HEK293 (cell line): ENCODE measurements at regions not wholly inside any gene's neighbourhood (a gene's known extent, or its start where the extent isn't known, plus 50 kb on each side); places are given as distances from the start of the nearest gene placed in this dataset.

Source experiments
- CTCF ChIA-PET: fragments of 350-600 bp; formaldehyde crosslinking; extraction: SDS; loops from one replicate; lab custom pipeline; 2021; ENCODE audit warnings: antibody characterized with exemption; lab: Yijun Ruan, JAX
- POLR2A ChIA-PET: fragments of 300-600 bp; formaldehyde crosslinking; extraction: SDS; loops from one replicate; lab custom pipeline; 2020; ENCODE audit warnings: antibody characterized with exemption, inconsistent platforms; lab: Yijun Ruan, JAX
- H3K27ac ChIP-seq: fragments of 200-500 bp; sonication (Bioruptor generic); 2 replicates; pipeline ENCODE4 v1.5.1; 2014; ENCODE audit warnings: low read depth, low read length, control low read depth, inconsistent platforms; ENCODE audit errors: extremely low read depth
- H3K36me3 ChIP-seq, 2 experiments: fragments of 200-500 bp in 1 of 2; sonication (Bioruptor generic) in 1 of 2; 1 replicate in 1 of 2; 2 replicates in 1 of 2; pipeline ENCODE4 v1.5.1; 2014 to 2017; ENCODE audit warnings: inconsistent platforms in 2 of 2, low read length in 2 of 2; ENCODE audit not compliant: control insufficient read depth in 2 of 2, insufficient read depth in 1 of 2
- H3K4me1 ChIP-seq: fragments of 200-500 bp; sonication (Bioruptor generic); 2 replicates; pipeline ENCODE4 v1.5.1; 2014; ENCODE audit warnings: mild to moderate bottlenecking, low read length, inconsistent platforms; ENCODE audit not compliant: control insufficient read depth, insufficient read depth
- H3K4me3 ChIP-seq: 2 replicates; pipeline ENCODE4 v1.5.1; 2011; ENCODE audit warnings: low read depth, mild to moderate bottlenecking, control low read depth, low read length, moderate library complexity
- H3K9me3 ChIP-seq: fragments of 200-500 bp; sonication (Bioruptor generic); 2 replicates; pipeline ENCODE4 v1.5.1; 2014; ENCODE audit warnings: low read depth, low read length, inconsistent platforms; ENCODE audit not compliant: control insufficient read depth, insufficient read depth
- BCL11B ChIP-seq: fragments of 450-650 bp; formaldehyde crosslinking; IDR thresholded peaks from 2 replicates; pipeline ENCODE4 v1.5.1; 2016; ENCODE audit warnings: low read depth, missing biosample characterization, missing genetic modification characterization
- GLIS2 ChIP-seq: fragments of 450-650 bp; formaldehyde crosslinking; IDR thresholded peaks from 2 replicates; pipeline ENCODE4 v1.5.1; 2016; ENCODE audit warnings: missing biosample characterization, missing genetic modification characterization
- KLF17 ChIP-seq: fragments of 450-650 bp; formaldehyde crosslinking; IDR thresholded peaks from 2 replicates; pipeline ENCODE4 v1.5.1; 2016; ENCODE audit warnings: missing biosample characterization, missing genetic modification characterization
- MEIS1 ChIP-seq: sonication (generic); formaldehyde crosslinking; IDR thresholded peaks from 2 replicates; pipeline ENCODE4 v1.8.1; 2022; ENCODE audit warnings: missing genetic modification reagents, mild to moderate bottlenecking, borderline replicate concordance
- PRDM1 ChIP-seq: fragments of 450-650 bp; formaldehyde crosslinking; IDR thresholded peaks from 2 replicates; pipeline ENCODE4; 2016; ENCODE audit warnings: missing biosample characterization, missing genetic modification characterization
- PRDM4 ChIP-seq: fragments of 450-650 bp; formaldehyde crosslinking; IDR thresholded peaks from 2 replicates; pipeline ENCODE4 v1.5.1; 2017; ENCODE audit warnings: missing biosample characterization, missing genetic modification characterization
- RBAK ChIP-seq: fragments of 450-650 bp; formaldehyde crosslinking; IDR thresholded peaks from 2 replicates; pipeline ENCODE4 v1.5.1; 2016; ENCODE audit warnings: missing biosample characterization, missing genetic modification characterization
- SCRT1 ChIP-seq: fragments of 450-650 bp; formaldehyde crosslinking; IDR thresholded peaks from 2 replicates; pipeline ENCODE4 v1.5.1; 2016; ENCODE audit warnings: missing biosample characterization, missing genetic modification characterization, borderline replicate concordance
- SP7 ChIP-seq: fragments of 450-650 bp; formaldehyde crosslinking; IDR thresholded peaks from 2 replicates; pipeline ENCODE4 v1.5.1; 2016; ENCODE audit warnings: missing biosample characterization, missing genetic modification characterization
- WT1 ChIP-seq: fragments of 450-650 bp; formaldehyde crosslinking; IDR thresholded peaks from 2 replicates; pipeline ENCODE4 v1.5.1; 2016; ENCODE audit warnings: missing biosample characterization, missing genetic modification characterization
- ZBTB7A ChIP-seq: fragments of 450-650 bp; formaldehyde crosslinking; IDR thresholded peaks from 2 replicates; pipeline ENCODE4 v1.5.1; 2016; ENCODE audit warnings: low read depth, missing biosample characterization, missing genetic modification characterization
- ZFHX2 ChIP-seq: fragments of 450-650 bp; formaldehyde crosslinking; conservative IDR thresholded peaks from 2 replicates; pipeline ENCODE4 v1.5.1; 2016; ENCODE audit warnings: missing biosample characterization, missing genetic modification characterization
- ZNF138 ChIP-seq: fragments of 450-650 bp; formaldehyde crosslinking; IDR thresholded peaks from 2 replicates; pipeline ENCODE4 v1.5.1; 2016; ENCODE audit warnings: missing biosample characterization, missing genetic modification characterization, borderline replicate concordance
- ZNF155 ChIP-seq: fragments of 450-650 bp; formaldehyde crosslinking; IDR thresholded peaks from 2 replicates; pipeline ENCODE4 v1.5.1; 2016; ENCODE audit warnings: missing biosample characterization, missing genetic modification characterization
- ZNF274 ChIP-seq, 2 experiments: fragments of 200-500 bp in 1 of 2; fragments of 450-650 bp in 1 of 2; sonication (Bioruptor generic) in 1 of 2; formaldehyde crosslinking in 1 of 2; IDR thresholded peaks; 2 replicates each; pipeline versions ENCODE4 v1.5.1 to v1.6.1; 2014 to 2016; ENCODE audit warnings: borderline replicate concordance in 1 of 2, inconsistent platforms in 1 of 2, low read length in 1 of 2, missing biosample characterization in 1 of 2, missing genetic modification characterization in 1 of 2
- ZNF341 ChIP-seq: fragments of 450-650 bp; formaldehyde crosslinking; IDR thresholded peaks from 2 replicates; pipeline ENCODE4; 2016; ENCODE audit warnings: low read depth, missing biosample characterization, missing genetic modification characterization
- ZNF473 ChIP-seq: fragments of 450-650 bp; formaldehyde crosslinking; IDR thresholded peaks from 2 replicates; pipeline ENCODE4 v1.5.1; 2017; ENCODE audit warnings: missing biosample characterization, missing genetic modification characterization
- ZNF561 ChIP-seq: fragments of 450-650 bp; IDR thresholded peaks from 2 replicates; pipeline ENCODE4 v1.5.1; 2018; ENCODE audit warnings: missing biosample characterization, missing genetic modification characterization, borderline replicate concordance
- ZNF610 ChIP-seq: fragments of 450-650 bp; formaldehyde crosslinking; IDR thresholded peaks from 2 replicates; pipeline ENCODE4 v1.5.1; 2016; ENCODE audit warnings: missing biosample characterization, missing genetic modification characterization, borderline replicate concordance
- ZNF654 ChIP-seq: fragments of 450-650 bp; formaldehyde crosslinking; IDR thresholded peaks from 2 replicates; pipeline ENCODE4 v1.5.1; 2016; ENCODE audit warnings: low read depth, missing biosample characterization, missing genetic modification characterization
- ZNF677 ChIP-seq: fragments of 450-650 bp; IDR thresholded peaks from 2 replicates; pipeline ENCODE4 v1.5.0; 2018; ENCODE audit warnings: missing biosample characterization, mild to moderate bottlenecking, missing genetic modification characterization, moderate library complexity
- ZNF704 ChIP-seq: fragments of 450-650 bp; formaldehyde crosslinking; IDR thresholded peaks from 2 replicates; pipeline ENCODE4 v1.5.1; 2016; ENCODE audit warnings: missing biosample characterization, missing genetic modification characterization
- ZNF707 ChIP-seq: fragments of 450-650 bp; formaldehyde crosslinking; IDR thresholded peaks from 2 replicates; pipeline ENCODE4 v1.5.1; 2016; ENCODE audit warnings: missing biosample characterization, missing genetic modification characterization
- ZNF792 ChIP-seq: fragments of 450-650 bp; formaldehyde crosslinking; IDR thresholded peaks from 2 replicates; pipeline ENCODE4 v1.5.1; 2016; ENCODE audit warnings: missing biosample characterization, missing genetic modification characterization

- TF ChIP-seq ZNF677 (tag by site-specific recombination) (no peak), PRDM4 (tag by site-specific recombination) (no peak), ZNF138 (no peak), ZNF274 (IDR thresholded peaks at IDR 0.05; ENCODE audit: low read length) (no peak), ZNF274 (tag by site-specific recombination; IDR thresholded peaks at IDR 0.05; ENCODE audit: borderline replicate concordance) (no peak), BCL11B (no peak), WT1 (tag by site-specific recombination) (no peak), GLIS2 (tag by site-specific recombination) (no peak), ZNF704 (tag by site-specific recombination) (no peak)
Observed at GRCh38 chr9:96116275-96117064, 185.5 kb downstream of the HSD17B3 start (continued).

- CTCF ChIA-PET = interaction anchor here (2.0 kb wide), 1 partner anchor 102 kb away, joined by 6 read pairs; no protein-coding TSS in a partner anchor
- no peaks in the 10 kb centered on the region for H3K9me3 ChIP-seq
- POLR2A ChIA-PET = no interaction called here
- H3K4me3 ChIP-seq = no peak overlapping the region
- no peaks in the 10 kb centered on the region for H3K4me1 ChIP-seq
- TF ChIP-seq ZNF274 (IDR thresholded peaks at IDR 0.05; ENCODE audit: low read length) (no peak), ZNF274 (tag by site-specific recombination; IDR thresholded peaks at IDR 0.05; ENCODE audit: borderline replicate concordance) (no peak), ZNF707 (tag by site-specific recombination) (no peak), ZNF561 (no peak), SCRT1 (tag by site-specific recombination) (no peak), ZNF155 (tag by site-specific recombination) (no peak), ZNF610 (no peak), ZNF473 (tag by site-specific recombination) (no peak), ZNF792 (no peak), ZBTB7A (no peak), RBAK (no peak), ZFHX2 (tag by site-specific recombination) (no peak), KLF17 (tag by site-specific recombination) (no peak), SP7 (tag by site-specific recombination) (no peak), PRDM1 (tag by site-specific recombination) (no peak), MEIS1 (no peak), ZNF654 (tag by site-specific recombination) (no peak), GLIS2 (tag by site-specific recombination) (no peak), ZNF341 (no peak)
- no peaks in the 10 kb centered on the region for H3K36me3 ChIP-seq
- H3K27ac ChIP-seq = no peak overlapping the region
Observed at GRCh38 chr9:96115836-96116235, 186.1 kb downstream of the HSD17B3 start.
